ENCODE measurements at regions not wholly inside any gene's neighbourhood (a gene's known extent, or its start where the extent isn't known, plus 50 kb on each side); places are given as distances from the start of the nearest gene placed in this dataset.

DNA sequence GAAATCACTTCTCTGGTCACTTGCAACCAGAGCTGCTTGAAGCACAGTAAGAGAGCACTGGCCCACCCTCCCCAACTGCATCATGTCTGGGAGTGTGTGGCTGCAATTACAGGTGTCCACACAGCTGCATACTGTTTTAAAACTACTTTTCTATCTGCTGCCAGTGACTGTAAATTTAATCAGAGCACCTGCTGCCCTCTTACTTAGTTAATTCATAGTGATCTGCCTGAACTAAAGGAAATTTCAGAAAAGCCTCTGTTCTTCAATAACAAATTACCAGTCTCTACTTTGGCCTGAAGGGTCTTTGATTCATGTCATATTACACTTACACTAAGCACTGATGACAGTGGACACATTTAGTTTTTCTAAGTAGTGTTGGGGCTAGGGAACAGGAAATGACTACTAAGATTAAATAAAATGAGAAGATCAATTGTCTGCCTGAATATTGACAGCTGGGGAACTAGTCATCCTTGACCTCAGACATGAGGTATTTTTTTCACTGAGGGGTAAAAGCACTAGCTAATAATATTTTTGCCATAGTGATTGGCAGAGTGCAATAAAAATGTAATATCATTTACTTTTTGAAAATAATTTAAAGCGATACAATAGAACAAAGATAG is 788.9 kb upstream of the GRAMD2B start (continued):
- no peak for TF ChIP-seq JUNB (IDR thresholded peaks at IDR 0.05)
- TF ChIP-seq, protein P1, sequence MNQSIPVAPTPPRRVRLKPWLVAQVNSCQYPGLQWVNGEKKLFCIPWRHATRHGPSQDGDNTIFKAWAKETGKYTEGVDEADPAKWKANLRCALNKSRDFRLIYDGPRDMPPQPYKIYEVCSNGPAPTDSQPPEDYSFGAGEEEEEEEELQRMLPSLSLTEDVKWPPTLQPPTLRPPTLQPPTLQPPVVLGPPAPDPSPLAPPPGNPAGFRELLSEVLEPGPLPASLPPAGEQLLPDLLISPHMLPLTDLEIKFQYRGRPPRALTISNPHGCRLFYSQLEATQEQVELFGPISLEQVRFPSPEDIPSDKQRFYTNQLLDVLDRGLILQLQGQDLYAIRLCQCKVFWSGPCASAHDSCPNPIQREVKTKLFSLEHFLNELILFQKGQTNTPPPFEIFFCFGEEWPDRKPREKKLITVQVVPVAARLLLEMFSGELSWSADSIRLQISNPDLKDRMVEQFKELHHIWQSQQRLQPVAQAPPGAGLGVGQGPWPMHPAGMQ (IDR thresholded peaks at IDR 0.05; ENCODE audit: borderline replicate concordance) = no peak
- no peak for TF ChIP-seq SMARCA5 (IDR thresholded peaks at IDR 0.05)
- no peak for TF ChIP-seq YBX1 (IDR thresholded peaks at IDR 0.05)
- TF ChIP-seq CHD1 (IDR thresholded peaks at IDR 0.05; ENCODE audit: low read depth, low read length) = no peak

DNA sequence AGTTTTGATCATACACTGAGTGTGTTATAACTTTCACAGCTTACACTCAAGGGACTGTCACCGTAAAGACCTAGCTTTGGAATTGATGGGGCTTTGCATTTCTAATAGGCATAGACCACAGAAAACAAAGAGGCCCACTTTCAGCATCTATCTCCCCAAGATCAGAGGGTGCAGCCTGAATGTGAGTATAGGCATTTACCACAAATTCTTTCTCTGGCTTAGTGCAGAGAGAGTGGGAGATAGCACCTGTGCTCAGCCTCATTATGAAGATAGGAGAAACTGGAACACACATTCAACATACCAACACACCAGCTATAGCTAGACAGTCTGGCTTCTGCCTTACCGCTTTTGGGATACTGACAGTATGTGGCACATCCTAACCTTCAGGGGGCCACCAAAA is 783.4 kb upstream of the GRAMD2B start:
- no peak overlapping the region for H3K9ac ChIP-seq (ENCODE audit: control insufficient read depth, insufficient read depth, low read length)
- no peaks in the 10 kb centered on the region for H3K9me3 ChIP-seq (replicated peaks; ENCODE audit: control insufficient read depth, insufficient read depth, low read length)
- 63% methylated on average over 2 of the region's 2 CpGs for WGBS (ENCODE audit: insufficient coverage, insufficient replicate concordance, low lambda C conversion rate, missing lambda C conversion rate)
- no peak overlapping the region for H2AFZ ChIP-seq (ENCODE audit: control insufficient read depth, low read depth, low read length)
- FAIRE-seq = no peak
- in situ Hi-C loops (cut with MboI) = no loop called here
- H3K4me1 ChIP-seq (ENCODE audit: control insufficient read depth, insufficient read depth, low read length) = no peaks in the 10 kb centered on the region
- DNase-seq (ENCODE audit: low read depth, low spot score) = no peak
- no peak overlapping the region for H3K27ac ChIP-seq (ENCODE audit: control insufficient read depth, insufficient read depth)
- SMC1A ChIA-PET (ENCODE audit: uncharacterized antibody, unreplicated experiment) = interaction anchor here (0.6 kb wide), 1 partner anchor 63 kb away, joined by 3 read pairs; no protein-coding TSS in a partner anchor
- no peak overlapping the region for H3K4me3 ChIP-seq
- no peak overlapping the region for H3K4me2 ChIP-seq (ENCODE audit: control insufficient read depth, insufficient read depth)
- H3K36me3 ChIP-seq (ENCODE audit: control insufficient read depth in 2 of 2, insufficient read depth in 2 of 2, low read length in 1 of 2) = no peaks in the 10 kb centered on the region
- TF ChIP-seq FOS (IDR thresholded peaks at IDR 0.05; ENCODE audit: borderline replicate concordance, extremely low read depth, insufficient read length) = no peak
- H3K27me3 ChIP-seq (replicated peaks in 1 of 2; ENCODE audit: control insufficient read depth in 2 of 2, insufficient read depth in 2 of 2, low read length in 1 of 2) = no peaks in the 10 kb centered on the region
- no TSS peak for BruUV-seq (replicated peaks)
- ATAC-seq = no peak
- H4K20me1 ChIP-seq (ENCODE audit: control insufficient read depth, insufficient read depth) = no peaks in the 10 kb centered on the region
- POLR2A ChIA-PET = no interaction called here
- CTCF ChIA-PET = no interaction called here
- RAD21 ChIA-PET (ENCODE audit: unreplicated experiment) = no interaction called here
- no peaks in the 10 kb centered on the region for H3K79me2 ChIP-seq (ENCODE audit: control insufficient read depth, insufficient read depth, low read length)
- intact Hi-C loops (cut with micrococcal nuclease; ENCODE audit: unreplicated experiment) = no loop called here

Measured in GM12878 (cell line).